Subcutaneous abdominal adipose tissue (tissue), 5 donors: ENCODE measurements at regions not wholly inside any gene's neighbourhood (a gene's known extent, or its start where the extent isn't known, plus 50 kb on each side); places are given as distances from the start of the nearest gene placed in this dataset.

Experiments used
- H3K27ac ChIP-seq: one replicate; pipeline ENCODE4 v1.7.0; 2013; ENCODE audit warnings: low read depth, mild to moderate bottlenecking, inconsistent platforms, low read length, moderate library complexity
- H3K27me3 ChIP-seq, 5 donors: one replicate each; pipeline ENCODE4 v1.7.0; 2013; ENCODE audit warnings: low read length in 5 of 5, inconsistent platforms in 1 of 5; ENCODE audit not compliant: control insufficient read depth in 5 of 5, insufficient read depth in 4 of 5
- H3K36me3 ChIP-seq, 5 donors: one replicate each; pipeline ENCODE4 v1.7.0; 2013; ENCODE audit warnings: low read length in 5 of 5; ENCODE audit not compliant: control insufficient read depth in 5 of 5, insufficient read depth in 5 of 5
- H3K4me1 ChIP-seq, 5 donors: one replicate each; pipeline ENCODE4 v1.7.0; 2013; ENCODE audit warnings: low read length in 5 of 5, mild to moderate bottlenecking in 3 of 5, moderate library complexity in 1 of 5; ENCODE audit not compliant: control insufficient read depth in 5 of 5, insufficient read depth in 5 of 5
- H3K4me3 ChIP-seq, 5 donors: one replicate each; pipeline ENCODE4 v1.7.0; 2013; ENCODE audit warnings: low read length in 5 of 5, low read depth in 1 of 5
- H3K9ac ChIP-seq, 5 donors: one replicate each; pipeline ENCODE4 v1.7.0; 2013; ENCODE audit warnings: low read length in 5 of 5, mild to moderate bottlenecking in 4 of 5, moderate library complexity in 3 of 5
- H3K9me3 ChIP-seq, 5 donors: one replicate each; pipeline ENCODE4 v1.7.0; 2013; ENCODE audit warnings: low read length in 5 of 5; ENCODE audit not compliant: control insufficient read depth in 5 of 5
- donor health status: healthy.
- donor health status: healthy.
- donor health status: healthy.
- donor health status: healthy.
- donor health status: healthy.

DNA sequence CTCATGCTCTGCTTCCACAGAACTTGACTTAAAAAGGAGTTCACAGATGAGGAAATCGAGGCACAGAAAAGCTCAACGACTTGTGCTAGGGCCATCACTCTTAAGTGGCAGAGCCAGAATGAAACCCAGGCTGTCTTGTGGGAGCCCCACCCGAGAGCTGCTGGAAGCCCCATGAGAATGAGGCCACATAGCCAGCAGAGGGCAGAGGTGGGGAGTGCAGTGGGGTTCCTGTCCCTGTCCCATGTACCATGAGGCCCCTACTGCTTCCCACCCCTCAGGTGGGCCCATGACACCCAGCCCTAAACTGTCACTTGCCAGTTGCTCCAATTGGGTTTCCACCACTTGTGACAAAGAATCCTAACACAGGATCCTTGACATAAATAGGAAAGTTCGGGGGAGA, 175.9 kb downstream of the IRS2 start:
- Histone ChIP-seq H3K27me3 (no peaks in the 10 kb centered on the region), H3K36me3 (no peaks in the 10 kb centered on the region), H3K4me3 (no peak overlapping the region), H3K4me1 (peaks cover 0 to 3% (median 1%) of the 10 kb centered on the region in 5 donors), H3K27ac (no peak overlapping the region), H3K9me3 (no peaks in the 10 kb centered on the region), H3K9ac (no peak overlapping the region)

GRCh38 chr13:109608503-109608902, 177.9 kb downstream of the IRS2 start:
- Histone ChIP-seq H3K27me3 (peaks cover 0 to 4% (median 0%) of the 10 kb centered on the region in 5 donors), H3K9ac (no peak overlapping the region), H3K27ac (no peak overlapping the region)

GRCh38 chr13:109608059-109608458, 178.3 kb downstream of the IRS2 start:
- H3K9me3 ChIP-seq, result no peaks in the 10 kb centered on the region
- H3K27ac ChIP-seq, result no peak overlapping the region
- H3K9ac ChIP-seq, result no peak overlapping the region
- H3K4me3 ChIP-seq, result no peak overlapping the region
- H3K27me3 ChIP-seq, result peaks cover 0 to 4% (median 0%) of the 10 kb centered on the region in 5 donors
- H3K36me3 ChIP-seq, result no peaks in the 10 kb centered on the region
- H3K4me1 ChIP-seq, result peaks cover 0 to 3% (median 0%) of the 10 kb centered on the region in 5 donors

More at GRCh38 chr13:109608503-109608902, 177.9 kb downstream of the IRS2 start:
- H3K4me1 ChIP-seq, result peaks cover 0 to 3% (median 0%) of the 10 kb centered on the region in 5 donors
- no peaks in the 10 kb centered on the region for H3K36me3 ChIP-seq
- H3K9me3 ChIP-seq, result no peaks in the 10 kb centered on the region
- H3K4me3 ChIP-seq, result no peak overlapping the region

DNA sequence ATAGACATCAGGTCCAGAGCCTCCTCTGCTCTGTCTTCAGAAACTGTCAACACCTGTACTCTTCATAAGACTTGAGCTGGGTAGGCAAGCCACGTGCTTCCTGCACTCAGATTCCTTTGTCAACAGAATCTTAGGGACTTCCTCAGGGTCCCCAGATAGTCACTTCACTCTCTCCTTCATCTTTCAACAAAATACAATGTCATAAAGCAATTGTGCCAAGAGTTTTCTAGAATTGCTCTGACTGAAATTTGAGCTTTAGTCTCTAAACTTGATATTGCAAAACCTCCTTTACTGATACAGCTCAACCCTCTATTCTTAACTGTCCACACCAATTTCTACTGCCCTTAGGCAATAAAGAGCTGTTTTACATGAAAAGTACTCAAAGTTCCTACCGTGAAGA, 179.9 kb downstream of the IRS2 start:
- H3K27ac ChIP-seq, result no peak overlapping the region
- no peaks in the 10 kb centered on the region for H3K4me1 ChIP-seq
- no peak overlapping the region for H3K4me3 ChIP-seq
- H3K9me3 ChIP-seq, result no peaks in the 10 kb centered on the region
- no peaks in the 10 kb centered on the region for H3K36me3 ChIP-seq
- H3K27me3 ChIP-seq, result peaks cover 0 to 4% (median 0%) of the 10 kb centered on the region in 5 donors
- no peak overlapping the region for H3K9ac ChIP-seq

GRCh38 chr13:109605846-109606245, 180.5 kb downstream of the IRS2 start:
- no peaks in the 10 kb centered on the region for H3K9me3 ChIP-seq
- H3K36me3 ChIP-seq, result no peaks in the 10 kb centered on the region
- H3K9ac ChIP-seq, result no peak overlapping the region
- no peak overlapping the region for H3K27ac ChIP-seq
- H3K4me1 ChIP-seq, result no peaks in the 10 kb centered on the region
- no peak overlapping the region for H3K4me3 ChIP-seq
- peaks cover 0 to 4% (median 0%) of the 10 kb centered on the region in 5 donors for H3K27me3 ChIP-seq

DNA sequence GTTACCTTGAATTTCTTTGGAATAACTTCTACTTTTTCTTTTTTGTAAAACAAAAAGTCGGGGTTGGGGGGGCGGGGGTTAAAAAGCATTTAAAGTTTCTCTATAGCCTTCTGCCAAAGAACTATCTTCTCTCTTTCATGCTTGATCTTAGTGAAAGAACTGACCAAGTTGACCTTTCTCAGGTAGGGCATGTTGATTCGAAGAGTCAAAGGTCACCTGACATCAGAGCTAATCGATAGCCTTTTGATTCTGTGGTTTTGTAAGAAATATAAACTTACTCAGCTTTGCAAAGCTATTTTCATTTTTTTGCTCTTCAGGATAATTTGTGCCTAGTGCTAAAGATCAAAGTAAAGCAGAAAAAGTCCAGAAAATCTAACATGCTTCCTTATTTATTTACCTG, 181.5 kb downstream of the IRS2 start:
- Histone ChIP-seq H3K27ac (no peak overlapping the region), H3K36me3 (no peaks in the 10 kb centered on the region), H3K4me3 (no peak overlapping the region), H3K4me1 (no peaks in the 10 kb centered on the region), H3K9me3 (no peaks in the 10 kb centered on the region), H3K27me3 (peaks cover 0 to 4% (median 0%) of the 10 kb centered on the region in 5 donors), H3K9ac (no peak overlapping the region)

DNA sequence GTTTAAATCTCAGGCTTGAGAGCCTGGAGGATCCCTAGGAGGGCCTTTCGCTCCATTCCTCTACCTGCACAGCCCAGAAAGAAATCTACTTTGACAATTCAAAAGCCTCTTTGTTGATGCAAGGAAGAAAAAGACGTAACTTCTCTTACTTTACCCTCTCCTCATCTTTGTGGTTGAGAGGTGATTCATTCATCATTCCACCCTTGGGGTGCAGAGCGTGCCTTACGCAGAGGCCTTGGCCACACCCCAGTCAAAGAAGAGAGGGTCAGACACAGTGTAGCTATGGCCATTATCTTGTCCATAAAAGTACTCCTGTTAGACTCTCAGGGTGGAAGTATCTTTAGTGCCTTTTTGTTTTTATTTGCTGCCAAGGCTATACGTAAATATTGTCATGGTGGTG, 184.0 kb downstream of the IRS2 start:
- Histone ChIP-seq H3K9ac (no peak overlapping the region), H3K4me1 (no peaks in the 10 kb centered on the region), H3K36me3 (no peaks in the 10 kb centered on the region), H3K4me3 (no peak overlapping the region), H3K9me3 (no peaks in the 10 kb centered on the region), H3K27ac (no peak overlapping the region), H3K27me3 (peaks cover 0 to 4% (median 0%) of the 10 kb centered on the region in 5 donors)

GRCh38 chr13:109599901-109600657, 186.3 kb downstream of the IRS2 start:
- Histone ChIP-seq H3K27me3 (peaks cover 0 to 4% (median 0%) of the 10 kb centered on the region in 5 donors), H3K36me3 (no peaks in the 10 kb centered on the region), H3K27ac (no peak overlapping the region), H3K4me3 (no peak overlapping the region), H3K9ac (no peak overlapping the region), H3K9me3 (no peaks in the 10 kb centered on the region), H3K4me1 (no peaks in the 10 kb centered on the region)

DNA sequence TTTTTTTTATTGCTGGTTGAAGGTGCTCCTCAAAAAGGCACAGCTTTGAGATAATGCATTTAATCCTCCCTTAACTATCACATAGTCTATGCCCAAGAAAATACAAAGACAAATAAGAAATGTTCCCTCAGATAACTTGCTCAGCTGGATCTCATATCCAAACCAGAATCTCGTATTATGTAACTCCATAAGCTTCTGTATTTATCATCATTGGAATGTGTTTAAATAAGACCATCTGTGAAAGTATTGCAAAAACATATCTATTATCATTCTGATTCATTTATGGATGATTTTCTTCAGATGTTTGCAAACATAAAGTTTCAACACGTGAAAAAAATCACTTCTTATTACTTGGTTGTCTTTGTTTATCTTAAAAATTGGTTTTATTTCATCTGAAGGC, 190.9 kb downstream of the IRS2 start:
- H3K4me3 ChIP-seq, result no peak overlapping the region
- no peaks in the 10 kb centered on the region for H3K36me3 ChIP-seq
- H3K9ac ChIP-seq, result no peak overlapping the region
- no peaks in the 10 kb centered on the region for H3K9me3 ChIP-seq
- H3K27me3 ChIP-seq, result no peaks in the 10 kb centered on the region
- no peak overlapping the region for H3K27ac ChIP-seq
- no peaks in the 10 kb centered on the region for H3K4me1 ChIP-seq

DNA sequence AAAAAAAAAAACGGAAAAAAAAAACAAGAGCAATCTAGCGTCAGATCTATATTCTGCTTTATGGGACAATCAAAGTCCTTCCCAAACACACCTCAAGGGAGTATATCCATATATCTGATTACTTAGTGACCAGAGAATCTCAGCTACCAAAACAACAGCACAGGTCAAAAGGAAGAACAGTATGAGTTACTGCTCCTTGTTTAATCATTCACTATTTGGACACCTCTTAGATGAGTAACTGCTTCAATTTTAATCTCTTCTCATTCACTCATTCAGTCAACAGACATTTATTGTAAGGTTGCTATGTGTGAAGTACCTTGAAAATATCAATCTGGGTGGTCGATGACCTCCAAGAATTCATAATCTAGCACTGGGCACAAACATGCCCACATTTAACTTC, 193.2 kb downstream of the IRS2 start:
- H3K4me3 ChIP-seq, result no peak overlapping the region
- H3K27ac ChIP-seq, result no peak overlapping the region
- no peaks in the 10 kb centered on the region for H3K27me3 ChIP-seq
- no peaks in the 10 kb centered on the region for H3K4me1 ChIP-seq
- no peaks in the 10 kb centered on the region for H3K9me3 ChIP-seq
- H3K9ac ChIP-seq, result no peak overlapping the region
- no peaks in the 10 kb centered on the region for H3K36me3 ChIP-seq
